ENCODE measurements at regions not wholly inside any gene's neighbourhood (a gene's known extent, or its start where the extent isn't known, plus 50 kb on each side); places are given as distances from the start of the nearest gene placed in this dataset.

DNA sequence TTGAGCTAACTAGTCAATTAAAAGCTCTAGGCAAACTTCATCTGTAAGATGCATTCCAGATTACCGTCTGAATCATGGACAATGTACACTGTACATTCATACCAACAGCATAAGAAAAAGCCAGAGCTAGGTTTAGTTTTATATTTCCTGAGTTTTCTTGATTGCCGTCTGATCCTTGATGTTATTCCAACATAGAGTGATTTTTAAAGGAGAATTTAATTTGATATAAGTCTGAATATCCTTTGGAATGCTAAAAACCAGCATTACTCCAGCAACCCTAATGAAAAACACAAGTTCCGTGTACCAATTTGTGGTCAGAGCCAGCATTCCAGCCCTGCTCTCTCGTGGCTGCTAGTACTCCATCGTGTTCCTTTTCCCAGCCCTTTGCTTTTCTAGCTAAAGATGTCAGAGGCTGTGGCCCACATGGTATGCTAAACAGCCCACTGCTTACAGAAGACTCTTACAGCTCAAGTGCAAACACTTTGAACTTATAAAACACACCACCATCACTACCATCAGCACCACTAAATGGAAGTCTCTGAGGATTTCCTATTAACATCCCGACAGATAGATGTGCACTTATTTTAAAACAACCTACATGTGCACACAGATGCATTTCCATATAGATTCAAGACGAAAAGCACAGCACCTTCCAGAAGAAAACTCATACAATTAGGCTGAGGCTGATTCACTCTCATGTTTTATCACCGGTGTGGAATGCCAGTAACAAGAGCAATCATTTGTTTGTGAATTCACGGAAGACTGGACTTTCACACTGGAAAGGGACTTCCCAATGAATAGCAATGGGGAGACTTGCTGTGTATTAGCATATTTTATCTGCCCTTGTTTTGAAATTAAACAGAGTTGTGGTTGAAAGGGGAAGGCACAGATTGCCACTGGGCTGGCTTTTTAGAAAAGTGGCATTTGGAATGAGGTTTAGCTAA is 246.9 kb upstream of the GAS1 start:
- no peak for TF ChIP-seq POLR2A (IDR thresholded peaks at IDR 0.05)
- TF ChIP-seq, protein P1, sequence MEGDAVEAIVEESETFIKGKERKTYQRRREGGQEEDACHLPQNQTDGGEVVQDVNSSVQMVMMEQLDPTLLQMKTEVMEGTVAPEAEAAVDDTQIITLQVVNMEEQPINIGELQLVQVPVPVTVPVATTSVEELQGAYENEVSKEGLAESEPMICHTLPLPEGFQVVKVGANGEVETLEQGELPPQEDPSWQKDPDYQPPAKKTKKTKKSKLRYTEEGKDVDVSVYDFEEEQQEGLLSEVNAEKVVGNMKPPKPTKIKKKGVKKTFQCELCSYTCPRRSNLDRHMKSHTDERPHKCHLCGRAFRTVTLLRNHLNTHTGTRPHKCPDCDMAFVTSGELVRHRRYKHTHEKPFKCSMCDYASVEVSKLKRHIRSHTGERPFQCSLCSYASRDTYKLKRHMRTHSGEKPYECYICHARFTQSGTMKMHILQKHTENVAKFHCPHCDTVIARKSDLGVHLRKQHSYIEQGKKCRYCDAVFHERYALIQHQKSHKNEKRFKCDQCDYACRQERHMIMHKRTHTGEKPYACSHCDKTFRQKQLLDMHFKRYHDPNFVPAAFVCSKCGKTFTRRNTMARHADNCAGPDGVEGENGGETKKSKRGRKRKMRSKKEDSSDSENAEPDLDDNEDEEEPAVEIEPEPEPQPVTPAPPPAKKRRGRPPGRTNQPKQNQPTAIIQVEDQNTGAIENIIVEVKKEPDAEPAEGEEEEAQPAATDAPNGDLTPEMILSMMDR (IDR thresholded peaks at IDR 0.05 in 8 of 11, conservative IDR thresholded peaks at IDR 0.05 in 3 of 11) = no peak
